HepG2 (cell line): ENCODE measurements at regions not wholly inside any gene's neighbourhood (a gene's known extent, or its start where the extent isn't known, plus 50 kb on each side); places are given as distances from the start of the nearest gene placed in this dataset.

Experiments used
- ATAC-seq: fragments of 200-7000 bp; cut with Tn5 transposase; 3 replicates; pipeline ENCODE4 v1.9.1; 2020; ENCODE audit warnings: mild to moderate bottlenecking, moderate library complexity
- BruUV-seq: library from RNA; stranded (reverse); fragments of 400-500 nt; replicated peaks from 2 replicates; lab custom pipeline; 2021; lab: Mats Ljungman, UMichigan
- CTCF ChIA-PET: fragments of 300-600 bp; formaldehyde crosslinking; extraction: SDS; loops from one replicate; lab custom pipeline; 2021; ENCODE audit warnings: low total read pairs, inconsistent platforms, low intra/inter-chr PET ratio; lab: Yijun Ruan, JAX
- POLR2A ChIA-PET: fragments of 350-600 bp; sonication (Branson Sonifier 250); formaldehyde crosslinking; loops from one replicate; lab custom pipeline; 2020; ENCODE audit warnings: antibody characterized with exemption, inconsistent platforms; lab: Yijun Ruan, JAX
- DNase-seq: peaks from one replicate; pipeline ENCODE4 v3.0.0-alpha.2; 2015; ENCODE audit warnings: low spot score
- FAIRE-seq: peaks from 3 replicates; lab custom pipeline; 2011; peaks lifted over from hg19 to GRCh38; lab: Jason Lieb, UNC
- H2AFZ ChIP-seq: one replicate; pipeline ENCODE4 v1.6.1; 2011; ENCODE audit warnings: low read length, inconsistent platforms
- H3K27ac ChIP-seq: fragments of 300-600 bp; 3 replicates; pipeline ENCODE4 v1.8.0; 2011; ENCODE audit warnings: mixed run types, mild to moderate bottlenecking, mixed read lengths, low read length, inconsistent platforms; ENCODE audit not compliant: insufficient read depth; ENCODE audit errors: extremely low read length
- H3K27me3 ChIP-seq, 2 experiments: fragments of 200-600 bp in 1 of 2; 2 replicates in 1 of 2; 3 replicates in 1 of 2; pipeline versions ENCODE4 v1.6.0 to v1.8.0; 2011; ENCODE audit warnings: low read length in 2 of 2, mild to moderate bottlenecking in 2 of 2, moderate library complexity in 2 of 2, inconsistent platforms in 1 of 2; ENCODE audit not compliant: insufficient read depth in 2 of 2, control insufficient read depth in 1 of 2
- H3K36me3 ChIP-seq, 2 experiments: fragments of 200-600 bp in 1 of 2; replicated peaks in 1 of 2; 2 replicates in 1 of 2; 3 replicates in 1 of 2; pipeline versions ENCODE4 v1.5.1 to v1.8.0; 2011; ENCODE audit warnings: low read length in 2 of 2, inconsistent platforms in 1 of 2; ENCODE audit not compliant: insufficient read depth in 2 of 2, control insufficient read depth in 1 of 2
- H3K4me1 ChIP-seq: 2 replicates; pipeline ENCODE4 v1.5.1; 2012; ENCODE audit warnings: low read length, inconsistent platforms; ENCODE audit not compliant: insufficient read depth
- H3K4me2 ChIP-seq: 2 replicates; pipeline ENCODE4 v1.6.0; 2011; ENCODE audit warnings: low read depth, low read length, inconsistent platforms
- H3K4me3 ChIP-seq, 3 experiments: fragments of 200-600 bp in 1 of 3; sonication (generic), shearing (Covaris generic) in 1 of 3; replicated peaks in 1 of 3; 2 replicates each; pipeline ENCODE4 v1.5.1; 2011 to 2016; ENCODE audit warnings: low read length in 3 of 3, inconsistent platforms in 2 of 3, low read depth in 2 of 3, mild to moderate bottlenecking in 2 of 3, control low read depth in 1 of 3, mixed read lengths in 1 of 3; ENCODE audit not compliant: insufficient read depth in 1 of 3
- H3K79me2 ChIP-seq: one replicate; pipeline ENCODE4 v1.6.1; 2011; ENCODE audit warnings: low read length, inconsistent platforms; ENCODE audit not compliant: insufficient read depth
- H3K9ac ChIP-seq: 2 replicates; pipeline ENCODE4 v1.6.0; 2011; ENCODE audit warnings: mild to moderate bottlenecking, low read depth, low read length, inconsistent platforms; ENCODE audit not compliant: insufficient read depth
- H3K9me3 ChIP-seq: 2 replicates; pipeline ENCODE4 v1.5.1; 2012; ENCODE audit warnings: mild to moderate bottlenecking, low read length
- H4K20me1 ChIP-seq: 2 replicates; pipeline ENCODE4 v1.6.0; 2011; ENCODE audit warnings: inconsistent platforms, mild to moderate bottlenecking, low read length, moderate library complexity; ENCODE audit not compliant: insufficient read depth
- CENPX ChIP-seq: sonication (generic); formaldehyde crosslinking; IDR thresholded peaks from 2 replicates; pipeline ENCODE4 v1.9.0; 2021; ENCODE audit warnings: mild to moderate bottlenecking, missing genetic modification reagents, moderate library complexity
- JUN ChIP-seq: sonication (generic); formaldehyde crosslinking; IDR thresholded peaks from 2 replicates; pipeline ENCODE4 v1.4.0; 2020; ENCODE audit warnings: mild to moderate bottlenecking, missing genetic modification reagents
- MTF2 ChIP-seq: sonication (generic); formaldehyde crosslinking; IDR thresholded peaks from 2 replicates; pipeline ENCODE4 v1.5.0; 2020; ENCODE audit warnings: missing genetic modification reagents, borderline replicate concordance
- WGBS: methylation state at CpG from one replicate; pipeline ENCODE4 v1.1.6; 2017; ENCODE audit warnings: low lambda C conversion rate; 5-methylcytosine and 5-hydroxymethylcytosine counted together
- in situ Hi-C: cut with HindIII; loops from 2 replicates; pipeline ENCODE4 v1.10.0; 2017; ENCODE audit warnings: low pct_unique_long_range_greater_than_20kb; ENCODE audit not compliant: extremely low pct_ligation_motif_present
- intact Hi-C: fragments of 100-400 bp; cut with micrococcal nuclease; formaldehyde crosslinking; loops from one replicate; pipeline ENCODE4 v1.10.0; 2022; ENCODE audit not compliant: unreplicated experiment
- TF ChIP-seq, protein P1 (sequence below): sonication (generic); formaldehyde crosslinking; IDR thresholded peaks from 2 replicates; pipeline ENCODE4 v1.4.0; 2020; ENCODE audit warnings: missing genetic modification reagents, borderline replicate concordance
- TF ChIP-seq, protein P2 (sequence below), 2 experiments: sonication (generic) in 1 of 2; formaldehyde crosslinking in 1 of 2; IDR thresholded peaks; 2 replicates each; pipeline versions ENCODE4 v1.4.0 to v1.6.1; 2018 to 2020; ENCODE audit warnings: missing genetic modification reagents in 2 of 2, borderline replicate concordance in 1 of 2, low read depth in 1 of 2, mild to moderate bottlenecking in 1 of 2, missing biosample characterization in 1 of 2
- TF ChIP-seq, protein P3 (sequence below): sonication (generic); formaldehyde crosslinking; IDR thresholded peaks from 2 replicates; pipeline ENCODE4 v1.9.0; 2022; ENCODE audit warnings: missing genetic modification reagents, mild to moderate bottlenecking, borderline replicate concordance
- TF ChIP-seq, protein P4 (sequence below): IDR thresholded peaks from 2 replicates; pipeline ENCODE4 v1.6.1; 2016; ENCODE audit warnings: mild to moderate bottlenecking

DNA sequence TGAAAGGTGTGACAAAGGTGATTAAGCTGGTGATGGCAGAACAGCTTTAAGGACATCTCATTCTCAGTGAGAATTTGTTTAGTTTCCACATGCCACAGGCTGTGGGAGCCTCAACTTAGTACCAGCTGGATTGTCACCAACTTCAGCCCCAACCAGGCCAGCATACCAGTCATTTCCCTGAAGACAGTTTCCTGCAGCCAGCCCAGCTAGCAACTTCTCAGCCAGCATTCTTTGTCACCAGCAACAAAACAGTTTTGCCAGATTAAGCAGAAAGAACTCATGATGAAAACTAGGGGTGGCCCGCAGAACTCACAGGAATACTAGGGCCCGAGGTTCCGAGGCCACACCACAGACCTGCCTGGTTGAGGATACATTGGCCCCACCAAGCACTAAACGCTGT is 68.8 kb upstream of the UNC5B start:
- POLR2A ChIA-PET, result no interaction called here
- intact Hi-C loops (no loop called here), in situ Hi-C loops (no loop called here)

More for the DNA sequence above, 68.8 kb upstream of the UNC5B start:
- no peaks in the 10 kb centered on the region for H3K79me2 ChIP-seq
- TF ChIP-seq, protein P1, sequence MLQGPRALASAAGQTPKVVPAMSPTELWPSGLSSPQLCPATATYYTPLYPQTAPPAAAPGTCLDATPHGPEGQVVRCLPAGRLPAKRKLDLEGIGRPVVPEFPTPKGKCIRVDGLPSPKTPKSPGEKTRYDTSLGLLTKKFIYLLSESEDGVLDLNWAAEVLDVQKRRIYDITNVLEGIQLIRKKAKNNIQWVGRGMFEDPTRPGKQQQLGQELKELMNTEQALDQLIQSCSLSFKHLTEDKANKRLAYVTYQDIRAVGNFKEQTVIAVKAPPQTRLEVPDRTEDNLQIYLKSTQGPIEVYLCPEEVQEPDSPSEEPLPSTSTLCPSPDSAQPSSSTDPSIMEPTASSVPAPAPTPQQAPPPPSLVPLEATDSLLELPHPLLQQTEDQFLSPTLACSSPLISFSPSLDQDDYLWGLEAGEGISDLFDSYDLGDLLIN (CRISPR knock-in tag), result no peak
- TF ChIP-seq, protein P2, sequence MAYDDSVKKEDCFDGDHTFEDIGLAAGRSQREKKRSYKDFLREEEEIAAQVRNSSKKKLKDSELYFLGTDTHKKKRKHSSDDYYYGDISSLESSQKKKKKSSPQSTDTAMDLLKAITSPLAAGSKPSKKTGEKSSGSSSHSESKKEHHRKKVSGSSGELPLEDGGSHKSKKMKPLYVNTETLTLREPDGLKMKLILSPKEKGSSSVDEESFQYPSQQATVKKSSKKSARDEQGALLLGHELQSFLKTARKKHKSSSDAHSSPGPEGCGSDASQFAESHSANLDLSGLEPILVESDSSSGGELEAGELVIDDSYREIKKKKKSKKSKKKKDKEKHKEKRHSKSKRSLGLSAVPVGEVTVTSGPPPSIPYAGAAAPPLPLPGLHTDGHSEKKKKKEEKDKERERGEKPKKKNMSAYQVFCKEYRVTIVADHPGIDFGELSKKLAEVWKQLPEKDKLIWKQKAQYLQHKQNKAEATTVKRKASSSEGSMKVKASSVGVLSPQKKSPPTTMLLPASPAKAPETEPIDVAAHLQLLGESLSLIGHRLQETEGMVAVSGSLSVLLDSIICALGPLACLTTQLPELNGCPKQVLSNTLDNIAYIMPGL (CRISPR knock-in tag; IDR thresholded peaks at IDR 0.05; ENCODE audit: borderline replicate concordance in 1 of 2, low read depth in 1 of 2), result no peak
- TF ChIP-seq CENPX (CRISPR knock-in tag), result no peak
- TF ChIP-seq, protein P3, sequence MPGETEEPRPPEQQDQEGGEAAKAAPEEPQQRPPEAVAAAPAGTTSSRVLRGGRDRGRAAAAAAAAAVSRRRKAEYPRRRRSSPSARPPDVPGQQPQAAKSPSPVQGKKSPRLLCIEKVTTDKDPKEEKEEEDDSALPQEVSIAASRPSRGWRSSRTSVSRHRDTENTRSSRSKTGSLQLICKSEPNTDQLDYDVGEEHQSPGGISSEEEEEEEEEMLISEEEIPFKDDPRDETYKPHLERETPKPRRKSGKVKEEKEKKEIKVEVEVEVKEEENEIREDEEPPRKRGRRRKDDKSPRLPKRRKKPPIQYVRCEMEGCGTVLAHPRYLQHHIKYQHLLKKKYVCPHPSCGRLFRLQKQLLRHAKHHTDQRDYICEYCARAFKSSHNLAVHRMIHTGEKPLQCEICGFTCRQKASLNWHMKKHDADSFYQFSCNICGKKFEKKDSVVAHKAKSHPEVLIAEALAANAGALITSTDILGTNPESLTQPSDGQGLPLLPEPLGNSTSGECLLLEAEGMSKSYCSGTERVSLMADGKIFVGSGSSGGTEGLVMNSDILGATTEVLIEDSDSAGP (CRISPR knock-in tag), result no peak
- no peak for TF ChIP-seq MTF2
- no peak for TF ChIP-seq JUN (CRISPR knock-in tag)
- TF ChIP-seq, protein P4, sequence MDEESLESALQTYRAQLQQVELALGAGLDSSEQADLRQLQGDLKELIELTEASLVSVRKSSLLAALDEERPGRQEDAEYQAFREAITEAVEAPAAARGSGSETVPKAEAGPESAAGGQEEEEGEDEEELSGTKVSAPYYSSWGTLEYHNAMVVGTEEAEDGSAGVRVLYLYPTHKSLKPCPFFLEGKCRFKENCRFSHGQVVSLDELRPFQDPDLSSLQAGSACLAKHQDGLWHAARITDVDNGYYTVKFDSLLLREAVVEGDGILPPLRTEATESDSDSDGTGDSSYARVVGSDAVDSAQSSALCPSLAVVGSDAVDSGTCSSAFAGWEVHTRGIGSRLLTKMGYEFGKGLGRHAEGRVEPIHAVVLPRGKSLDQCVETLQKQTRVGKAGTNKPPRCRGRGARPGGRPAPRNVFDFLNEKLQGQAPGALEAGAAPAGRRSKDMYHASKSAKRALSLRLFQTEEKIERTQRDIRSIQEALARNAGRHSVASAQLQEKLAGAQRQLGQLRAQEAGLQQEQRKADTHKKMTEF (CRISPR knock-in tag), result no peak
- H3K4me2 ChIP-seq, result no peak overlapping the region
- WGBS, result 29% methylated on average over 4 of the region's 4 CpGs
- H3K27me3 ChIP-seq, result peaks cover 1 to 23% of the 10 kb centered on the region in 2 experiments; a peak in 2 of 5 replicates
- no peaks in the 10 kb centered on the region for H3K9me3 ChIP-seq
- H2AFZ ChIP-seq, result no peak overlapping the region
- H3K4me3 ChIP-seq, result no peak overlapping the region
- no peak for ATAC-seq
- no peak overlapping the region for H3K9ac ChIP-seq
- no peak for DNase-seq
- CTCF ChIA-PET, result no interaction called here
- FAIRE-seq, result no peak
- H3K4me1 ChIP-seq, result no peaks in the 10 kb centered on the region
- H4K20me1 ChIP-seq, result no peaks in the 10 kb centered on the region
- H3K27ac ChIP-seq, result no peak overlapping the region
- no TSS peak for BruUV-seq
- H3K36me3 ChIP-seq, result no peaks in the 10 kb centered on the region
